ENCODE measurements at regions not wholly inside any gene's neighbourhood (a gene's known extent, or its start where the extent isn't known, plus 50 kb on each side); places are given as distances from the start of the nearest gene placed in this dataset.

DNA sequence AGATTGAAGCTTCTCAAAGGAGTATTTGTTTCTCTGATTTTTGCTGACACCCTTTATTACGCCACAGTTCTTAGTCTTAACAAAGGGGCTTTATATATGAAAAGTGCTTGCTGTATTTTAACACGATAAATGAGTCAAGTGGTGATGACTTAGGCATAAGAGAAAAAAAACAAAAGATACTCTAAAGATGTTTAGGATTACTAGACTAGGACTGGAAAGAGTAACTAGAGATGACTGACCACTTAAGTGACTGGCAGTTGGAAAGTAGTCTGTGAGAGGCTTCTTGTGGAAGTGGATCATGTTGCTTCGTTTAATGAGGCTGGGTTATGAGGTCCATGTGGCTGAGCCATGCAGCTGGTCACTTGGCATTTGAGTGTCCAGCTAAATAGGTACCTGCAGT, 69.4 kb upstream of the ACTBL2 start:
- TF ChIP-seq, protein P1, sequence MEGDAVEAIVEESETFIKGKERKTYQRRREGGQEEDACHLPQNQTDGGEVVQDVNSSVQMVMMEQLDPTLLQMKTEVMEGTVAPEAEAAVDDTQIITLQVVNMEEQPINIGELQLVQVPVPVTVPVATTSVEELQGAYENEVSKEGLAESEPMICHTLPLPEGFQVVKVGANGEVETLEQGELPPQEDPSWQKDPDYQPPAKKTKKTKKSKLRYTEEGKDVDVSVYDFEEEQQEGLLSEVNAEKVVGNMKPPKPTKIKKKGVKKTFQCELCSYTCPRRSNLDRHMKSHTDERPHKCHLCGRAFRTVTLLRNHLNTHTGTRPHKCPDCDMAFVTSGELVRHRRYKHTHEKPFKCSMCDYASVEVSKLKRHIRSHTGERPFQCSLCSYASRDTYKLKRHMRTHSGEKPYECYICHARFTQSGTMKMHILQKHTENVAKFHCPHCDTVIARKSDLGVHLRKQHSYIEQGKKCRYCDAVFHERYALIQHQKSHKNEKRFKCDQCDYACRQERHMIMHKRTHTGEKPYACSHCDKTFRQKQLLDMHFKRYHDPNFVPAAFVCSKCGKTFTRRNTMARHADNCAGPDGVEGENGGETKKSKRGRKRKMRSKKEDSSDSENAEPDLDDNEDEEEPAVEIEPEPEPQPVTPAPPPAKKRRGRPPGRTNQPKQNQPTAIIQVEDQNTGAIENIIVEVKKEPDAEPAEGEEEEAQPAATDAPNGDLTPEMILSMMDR (IDR thresholded peaks at IDR 0.05; ENCODE audit: insufficient read depth, low read length): no peak
- TF ChIP-seq, protein P2, sequence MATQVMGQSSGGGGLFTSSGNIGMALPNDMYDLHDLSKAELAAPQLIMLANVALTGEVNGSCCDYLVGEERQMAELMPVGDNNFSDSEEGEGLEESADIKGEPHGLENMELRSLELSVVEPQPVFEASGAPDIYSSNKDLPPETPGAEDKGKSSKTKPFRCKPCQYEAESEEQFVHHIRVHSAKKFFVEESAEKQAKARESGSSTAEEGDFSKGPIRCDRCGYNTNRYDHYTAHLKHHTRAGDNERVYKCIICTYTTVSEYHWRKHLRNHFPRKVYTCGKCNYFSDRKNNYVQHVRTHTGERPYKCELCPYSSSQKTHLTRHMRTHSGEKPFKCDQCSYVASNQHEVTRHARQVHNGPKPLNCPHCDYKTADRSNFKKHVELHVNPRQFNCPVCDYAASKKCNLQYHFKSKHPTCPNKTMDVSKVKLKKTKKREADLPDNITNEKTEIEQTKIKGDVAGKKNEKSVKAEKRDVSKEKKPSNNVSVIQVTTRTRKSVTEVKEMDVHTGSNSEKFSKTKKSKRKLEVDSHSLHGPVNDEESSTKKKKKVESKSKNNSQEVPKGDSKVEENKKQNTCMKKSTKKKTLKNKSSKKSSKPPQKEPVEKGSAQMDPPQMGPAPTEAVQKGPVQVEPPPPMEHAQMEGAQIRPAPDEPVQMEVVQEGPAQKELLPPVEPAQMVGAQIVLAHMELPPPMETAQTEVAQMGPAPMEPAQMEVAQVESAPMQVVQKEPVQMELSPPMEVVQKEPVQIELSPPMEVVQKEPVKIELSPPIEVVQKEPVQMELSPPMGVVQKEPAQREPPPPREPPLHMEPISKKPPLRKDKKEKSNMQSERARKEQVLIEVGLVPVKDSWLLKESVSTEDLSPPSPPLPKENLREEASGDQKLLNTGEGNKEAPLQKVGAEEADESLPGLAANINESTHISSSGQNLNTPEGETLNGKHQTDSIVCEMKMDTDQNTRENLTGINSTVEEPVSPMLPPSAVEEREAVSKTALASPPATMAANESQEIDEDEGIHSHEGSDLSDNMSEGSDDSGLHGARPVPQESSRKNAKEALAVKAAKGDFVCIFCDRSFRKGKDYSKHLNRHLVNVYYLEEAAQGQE (IDR thresholded peaks at IDR 0.05; ENCODE audit: insufficient replicate concordance, low read depth): no peak
- TF ChIP-seq GABPA (IDR thresholded peaks at IDR 0.05; ENCODE audit: low read depth): no peak
